ENCODE measurements at regions not wholly inside any gene's neighbourhood (a gene's known extent, or its start where the extent isn't known, plus 50 kb on each side); places are given as distances from the start of the nearest gene placed in this dataset.

DNA sequence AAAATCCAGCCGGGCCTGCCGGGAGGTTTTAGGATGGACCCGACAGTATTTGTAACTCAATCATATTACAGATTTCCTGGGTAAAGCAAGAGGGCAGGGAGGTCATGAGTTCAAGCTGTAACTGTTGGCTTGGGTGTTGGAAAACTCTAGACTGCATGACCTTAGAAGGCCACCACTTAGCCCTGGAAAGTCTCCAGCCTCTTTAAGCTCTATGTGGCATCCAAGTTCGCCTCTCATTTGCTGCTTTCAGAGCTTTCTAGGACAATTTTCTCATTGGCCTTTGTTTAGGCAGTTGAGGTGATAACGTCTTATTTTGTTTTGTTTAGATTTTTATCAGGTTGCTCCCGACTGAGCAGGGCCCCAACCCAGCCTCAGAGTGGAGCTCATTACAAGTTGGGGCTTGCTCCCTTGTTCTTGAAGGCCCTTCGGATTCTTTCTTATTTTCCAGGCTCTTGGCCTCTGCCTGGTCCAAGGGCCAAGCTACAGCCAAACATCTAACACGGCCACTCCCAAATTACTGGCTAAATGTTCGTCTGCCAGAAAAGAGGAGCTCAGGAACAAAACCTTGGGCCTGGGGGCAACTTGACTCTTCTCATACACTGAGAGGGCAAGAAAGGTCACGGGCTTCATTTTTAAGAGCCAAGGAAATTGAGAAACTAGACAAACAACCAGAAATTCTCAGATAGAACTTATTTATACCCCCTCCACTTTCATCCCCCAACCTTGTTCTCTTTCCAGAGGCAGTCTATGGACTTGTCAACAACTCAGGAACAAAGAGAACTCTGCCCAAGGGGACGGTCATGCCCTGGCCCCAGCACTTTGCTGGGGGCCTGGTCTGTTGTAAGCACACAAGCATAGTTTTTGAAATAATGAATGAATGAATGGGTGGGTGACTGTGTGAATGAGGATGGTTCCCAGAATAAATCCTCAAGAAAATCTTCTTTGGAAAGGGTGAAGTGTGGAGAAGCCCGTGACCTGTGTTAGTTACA, 526.9 kb downstream of the BNC2 start (continued):
- TF ChIP-seq, protein P1, sequence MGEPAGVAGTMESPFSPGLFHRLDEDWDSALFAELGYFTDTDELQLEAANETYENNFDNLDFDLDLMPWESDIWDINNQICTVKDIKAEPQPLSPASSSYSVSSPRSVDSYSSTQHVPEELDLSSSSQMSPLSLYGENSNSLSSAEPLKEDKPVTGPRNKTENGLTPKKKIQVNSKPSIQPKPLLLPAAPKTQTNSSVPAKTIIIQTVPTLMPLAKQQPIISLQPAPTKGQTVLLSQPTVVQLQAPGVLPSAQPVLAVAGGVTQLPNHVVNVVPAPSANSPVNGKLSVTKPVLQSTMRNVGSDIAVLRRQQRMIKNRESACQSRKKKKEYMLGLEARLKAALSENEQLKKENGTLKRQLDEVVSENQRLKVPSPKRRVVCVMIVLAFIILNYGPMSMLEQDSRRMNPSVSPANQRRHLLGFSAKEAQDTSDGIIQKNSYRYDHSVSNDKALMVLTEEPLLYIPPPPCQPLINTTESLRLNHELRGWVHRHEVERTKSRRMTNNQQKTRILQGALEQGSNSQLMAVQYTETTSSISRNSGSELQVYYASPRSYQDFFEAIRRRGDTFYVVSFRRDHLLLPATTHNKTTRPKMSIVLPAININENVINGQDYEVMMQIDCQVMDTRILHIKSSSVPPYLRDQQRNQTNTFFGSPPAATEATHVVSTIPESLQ (CRISPR knock-in tag; IDR thresholded peaks at IDR 0.05) = no peak
- TF ChIP-seq HMGA2 (CRISPR knock-in tag; IDR thresholded peaks at IDR 0.05) (no peak), TCF7 (CRISPR knock-in tag; IDR thresholded peaks at IDR 0.05; ENCODE audit: low read depth) (no peak), FOXJ3 (CRISPR knock-in tag; IDR thresholded peaks at IDR 0.05; ENCODE audit: borderline replicate concordance) (no peak), IRF2 (CRISPR knock-in tag; IDR thresholded peaks at IDR 0.05; ENCODE audit: borderline replicate concordance, low read depth) (no peak), ZMAT4 (CRISPR knock-in tag; IDR thresholded peaks at IDR 0.05) (no peak), NR3C1 (CRISPR knock-in tag; conservative IDR thresholded peaks at IDR 0.05; ENCODE audit: low read depth) (no peak), ZNF423 (CRISPR knock-in tag; IDR thresholded peaks at IDR 0.05) (no peak), CDX4 (CRISPR knock-in tag; IDR thresholded peaks at IDR 0.05; ENCODE audit: borderline replicate concordance) (no peak), ELF4 (CRISPR knock-in tag; IDR thresholded peaks at IDR 0.05; ENCODE audit: low read depth) (no peak)
- TF ChIP-seq, protein P2, sequence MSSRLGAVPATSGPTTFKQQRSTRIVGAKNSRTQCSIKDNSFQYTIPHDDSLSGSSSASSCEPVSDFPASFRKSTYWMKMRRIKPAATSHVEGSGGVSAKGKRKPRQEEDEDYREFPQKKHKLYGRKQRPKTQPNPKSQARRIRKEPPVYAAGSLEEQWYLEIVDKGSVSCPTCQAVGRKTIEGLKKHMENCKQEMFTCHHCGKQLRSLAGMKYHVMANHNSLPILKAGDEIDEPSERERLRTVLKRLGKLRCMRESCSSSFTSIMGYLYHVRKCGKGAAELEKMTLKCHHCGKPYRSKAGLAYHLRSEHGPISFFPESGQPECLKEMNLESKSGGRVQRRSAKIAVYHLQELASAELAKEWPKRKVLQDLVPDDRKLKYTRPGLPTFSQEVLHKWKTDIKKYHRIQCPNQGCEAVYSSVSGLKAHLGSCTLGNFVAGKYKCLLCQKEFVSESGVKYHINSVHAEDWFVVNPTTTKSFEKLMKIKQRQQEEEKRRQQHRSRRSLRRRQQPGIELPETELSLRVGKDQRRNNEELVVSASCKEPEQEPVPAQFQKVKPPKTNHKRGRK (CRISPR knock-in tag; IDR thresholded peaks at IDR 0.05; ENCODE audit: borderline replicate concordance) = no peak
- TF ChIP-seq, protein P3, sequence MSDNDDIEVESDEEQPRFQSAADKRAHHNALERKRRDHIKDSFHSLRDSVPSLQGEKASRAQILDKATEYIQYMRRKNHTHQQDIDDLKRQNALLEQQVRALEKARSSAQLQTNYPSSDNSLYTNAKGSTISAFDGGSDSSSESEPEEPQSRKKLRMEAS (CRISPR knock-in tag; IDR thresholded peaks at IDR 0.05) = no peak

DNA sequence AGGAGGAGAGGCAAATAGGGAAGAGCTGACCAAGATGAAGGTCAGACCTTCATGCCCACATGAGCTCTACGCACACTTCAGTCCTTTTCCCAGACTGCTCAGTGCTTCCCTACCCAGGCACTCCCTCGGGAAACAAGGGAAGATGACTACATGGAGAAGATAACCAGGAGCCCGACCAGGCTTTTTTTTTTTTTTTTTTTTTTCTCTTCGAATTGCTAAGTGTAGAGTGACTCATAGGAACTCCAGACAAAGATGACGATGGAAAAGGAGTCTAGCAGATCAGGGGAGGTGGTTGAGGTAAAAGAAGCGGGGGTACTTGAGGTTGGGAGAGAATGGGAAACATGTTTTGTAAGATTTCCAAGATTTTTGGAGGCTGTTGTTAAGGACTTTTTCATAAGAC, 526.1 kb downstream of the BNC2 start:
- no peak for ATAC-seq

More for the DNA sequence above, 526.1 kb downstream of the BNC2 start:
- ChIA-PET POLR2A (no interaction called here), CTCF (interaction anchor here (0.6 kb wide), 1 partner anchor 699 kb away, joined by 3 read pairs; no protein-coding TSS in a partner anchor)
- Mint-ChIP-seq H3K4me3 (no peak overlapping the region), H3K4me1 (peaks cover 6% of the 10 kb centered on the region), H3K9me3 (no peaks in the 10 kb centered on the region), H3K36me3 (no peaks in the 10 kb centered on the region), H3K27ac (no peak overlapping the region), H3K27me3 (ENCODE audit: low read depth) (no peaks in the 10 kb centered on the region; the same call in 1 of the 2 replicates)
- DNase-seq (ENCODE audit: low spot score) = no peak
- TF ChIP-seq, protein P4, sequence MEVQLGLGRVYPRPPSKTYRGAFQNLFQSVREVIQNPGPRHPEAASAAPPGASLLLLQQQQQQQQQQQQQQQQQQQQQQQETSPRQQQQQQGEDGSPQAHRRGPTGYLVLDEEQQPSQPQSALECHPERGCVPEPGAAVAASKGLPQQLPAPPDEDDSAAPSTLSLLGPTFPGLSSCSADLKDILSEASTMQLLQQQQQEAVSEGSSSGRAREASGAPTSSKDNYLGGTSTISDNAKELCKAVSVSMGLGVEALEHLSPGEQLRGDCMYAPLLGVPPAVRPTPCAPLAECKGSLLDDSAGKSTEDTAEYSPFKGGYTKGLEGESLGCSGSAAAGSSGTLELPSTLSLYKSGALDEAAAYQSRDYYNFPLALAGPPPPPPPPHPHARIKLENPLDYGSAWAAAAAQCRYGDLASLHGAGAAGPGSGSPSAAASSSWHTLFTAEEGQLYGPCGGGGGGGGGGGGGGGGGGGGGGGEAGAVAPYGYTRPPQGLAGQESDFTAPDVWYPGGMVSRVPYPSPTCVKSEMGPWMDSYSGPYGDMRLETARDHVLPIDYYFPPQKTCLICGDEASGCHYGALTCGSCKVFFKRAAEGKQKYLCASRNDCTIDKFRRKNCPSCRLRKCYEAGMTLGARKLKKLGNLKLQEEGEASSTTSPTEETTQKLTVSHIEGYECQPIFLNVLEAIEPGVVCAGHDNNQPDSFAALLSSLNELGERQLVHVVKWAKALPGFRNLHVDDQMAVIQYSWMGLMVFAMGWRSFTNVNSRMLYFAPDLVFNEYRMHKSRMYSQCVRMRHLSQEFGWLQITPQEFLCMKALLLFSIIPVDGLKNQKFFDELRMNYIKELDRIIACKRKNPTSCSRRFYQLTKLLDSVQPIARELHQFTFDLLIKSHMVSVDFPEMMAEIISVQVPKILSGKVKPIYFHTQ (CRISPR knock-in tag; IDR thresholded peaks at IDR 0.05) = no peak
- TF ChIP-seq, protein P5, sequence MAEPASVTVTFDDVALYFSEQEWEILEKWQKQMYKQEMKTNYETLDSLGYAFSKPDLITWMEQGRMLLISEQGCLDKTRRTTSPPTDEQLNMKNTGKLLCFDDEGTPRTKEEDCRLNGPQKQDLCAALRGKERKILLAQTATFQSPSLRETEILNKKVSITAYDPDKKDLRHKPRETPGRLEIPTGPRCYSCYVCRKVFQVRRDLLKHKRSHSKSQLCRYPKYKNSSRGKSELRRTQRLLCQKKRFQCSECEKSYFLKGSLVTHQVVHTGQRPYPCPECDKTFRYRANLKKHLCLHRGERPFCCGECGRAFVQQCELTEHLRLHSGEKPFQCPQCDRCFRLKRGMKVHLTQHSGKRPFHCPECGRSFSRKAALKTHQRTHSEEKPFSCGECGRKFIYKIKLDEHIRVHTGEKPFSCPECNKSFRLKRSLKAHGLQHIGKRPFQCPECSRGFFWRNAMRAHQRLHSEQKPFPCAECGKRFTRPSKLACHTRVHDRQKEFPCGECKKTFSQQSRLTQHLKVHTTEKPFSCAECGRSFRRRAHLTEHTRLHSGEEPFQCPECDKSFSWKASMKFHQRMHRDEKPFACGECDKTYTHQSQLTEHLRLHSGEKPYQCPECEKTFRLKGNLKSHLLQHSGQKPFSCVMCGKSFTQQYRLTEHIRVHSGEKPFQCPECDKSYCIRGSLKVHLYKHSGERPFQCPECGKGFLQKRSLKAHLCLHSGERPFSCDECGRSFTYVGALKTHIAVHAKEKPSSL (CRISPR knock-in tag; conservative IDR thresholded peaks at IDR 0.05) = no peak
- TF ChIP-seq HMGA2 (CRISPR knock-in tag; IDR thresholded peaks at IDR 0.05) = no peak
- TF ChIP-seq ZNF317 (CRISPR knock-in tag; IDR thresholded peaks at IDR 0.05; ENCODE audit: borderline replicate concordance, low read depth) = no peak
- TF ChIP-seq ZNF671 (CRISPR knock-in tag; IDR thresholded peaks at IDR 0.05) = no peak
- TF ChIP-seq SOX15 (CRISPR knock-in tag; IDR thresholded peaks at IDR 0.05) = no peak
